ENCODE measurements at regions not wholly inside any gene's neighbourhood (a gene's known extent, or its start where the extent isn't known, plus 50 kb on each side); places are given as distances from the start of the nearest gene placed in this dataset.
A peak's percentile ranks its signal among the peaks of the same experiment; 100 is the strongest.

- no peak overlapping the region for H3K27ac Mint-ChIP-seq
- peaks cover 5 to 18% (median 9%) of the 10 kb centered on the region in 6 donors for H3K9me3 Mint-ChIP-seq
- H3K27me3 Mint-ChIP-seq (ENCODE audit: low read depth in 3 of 3), result peaks cover 0 to 2% (median 1%) of the 10 kb centered on the region in 3 donors
- H3K36me3 Mint-ChIP-seq, result peaks cover 0 to 7% (median 3%) of the 10 kb centered on the region in 3 donors
- DNase-seq, result no peak
- H3K4me1 Mint-ChIP-seq, result peaks cover 3 to 9% of the 10 kb centered on the region in 2 donors
- no peak overlapping the region for H3K4me3 Mint-ChIP-seq
Measured at GRCh38 chr4:123577225-123577906, 180.8 kb downstream of the SPRY1 start.

GRCh38 chr4:123578276-123579029 lies 181.9 kb downstream of the SPRY1 start:
- H3K4me1 Mint-ChIP-seq, result peaks cover 3 to 9% of the 10 kb centered on the region in 2 donors
- peaks cover 0 to 7% (median 3%) of the 10 kb centered on the region in 3 donors for H3K36me3 Mint-ChIP-seq
- H3K4me3 Mint-ChIP-seq, result no peak overlapping the region
- H3K9me3 Mint-ChIP-seq, result peaks cover 5 to 18% (median 9%) of the 10 kb centered on the region in 6 donors
- H3K27me3 Mint-ChIP-seq (ENCODE audit: low read depth in 3 of 3), result peaks cover 0 to 2% (median 1%) of the 10 kb centered on the region in 3 donors
- no peak overlapping the region for H3K27ac Mint-ChIP-seq
- no peak for DNase-seq

DNA sequence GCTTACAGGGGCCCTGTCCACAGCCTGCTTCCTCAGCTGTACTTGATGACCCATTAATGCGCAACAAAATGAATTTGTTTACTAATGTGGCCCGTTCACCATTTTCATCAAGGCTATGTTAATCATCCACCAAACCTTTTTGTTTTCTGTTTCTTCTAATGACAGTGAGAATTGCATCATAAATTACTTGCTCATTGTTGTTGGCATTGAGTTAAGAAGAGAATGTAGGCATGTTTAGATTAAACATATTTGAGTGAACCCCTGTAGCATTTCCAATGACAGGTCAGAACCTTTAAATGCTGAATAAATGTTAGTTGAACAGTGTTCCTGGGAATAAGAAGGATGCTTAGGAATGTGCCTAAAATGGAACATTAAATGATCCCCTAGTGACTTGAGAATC lies 183.4 kb downstream of the SPRY1 start:
- no peak for DNase-seq
- peaks cover 5 to 18% (median 9%) of the 10 kb centered on the region in 6 donors for H3K9me3 Mint-ChIP-seq
- H3K4me3 Mint-ChIP-seq, result no peak overlapping the region
- peaks cover 0 to 3% of the 10 kb centered on the region in 2 donors for H3K4me1 Mint-ChIP-seq
- no peak overlapping the region for H3K27ac Mint-ChIP-seq
- H3K27me3 Mint-ChIP-seq (ENCODE audit: low read depth in 3 of 3), result peaks cover 0 to 2% (median 1%) of the 10 kb centered on the region in 3 donors
- H3K36me3 Mint-ChIP-seq, result peaks cover under 1 to 7% (median 3%) of the 10 kb centered on the region in 3 donors

- Mint-ChIP-seq H3K4me3 (no peak overlapping the region), H3K36me3 (peaks cover 2 to 7% (median 3%) of the 10 kb centered on the region in 3 donors), H3K4me1 (no peaks in the 10 kb centered on the region), H3K9me3 (peaks cover 5 to 18% (median 9%) of the 10 kb centered on the region in 6 donors), H3K27me3 (ENCODE audit: low read depth in 3 of 3) (peaks cover 0 to 4% (median 1%) of the 10 kb centered on the region in 3 donors), H3K27ac (no peak overlapping the region)
- DNase-seq, result no peak
Measured at GRCh38 chr4:123580981-123581664, 184.5 kb downstream of the SPRY1 start.

- no peak overlapping the region for H3K4me3 Mint-ChIP-seq
- peaks cover 5 to 18% (median 9%) of the 10 kb centered on the region in 6 donors for H3K9me3 Mint-ChIP-seq
- H3K4me1 Mint-ChIP-seq, result no peaks in the 10 kb centered on the region
- H3K27ac Mint-ChIP-seq, result no peak overlapping the region
- DNase-seq, result no peak
- H3K27me3 Mint-ChIP-seq (ENCODE audit: low read depth in 3 of 3), result peaks cover 0 to 4% (median 0%) of the 10 kb centered on the region in 3 donors
- H3K36me3 Mint-ChIP-seq, result peaks cover 2 to 7% (median 3%) of the 10 kb centered on the region in 3 donors
Measured at GRCh38 chr4:123581802-123582201, 185.2 kb downstream of the SPRY1 start.

- Mint-ChIP-seq H3K9me3 (peaks cover 5 to 18% (median 9%) of the 10 kb centered on the region in 6 donors), H3K4me1 (peaks cover 4 to 8% of the 10 kb centered on the region in 2 donors), H3K4me3 (no peak overlapping the region), H3K27ac (no peak overlapping the region), H3K36me3 (peaks cover 2 to 7% (median 3%) of the 10 kb centered on the region in 3 donors), H3K27me3 (ENCODE audit: low read depth in 3 of 3) (peaks cover 0 to 4% (median 0%) of the 10 kb centered on the region in 3 donors)
- DNase-seq, result no peak
Measured at GRCh38 chr4:123583043-123583442, 186.4 kb downstream of the SPRY1 start.

- no peak for DNase-seq
- H3K9me3 Mint-ChIP-seq, result peaks cover 5 to 18% (median 9%) of the 10 kb centered on the region in 6 donors
- H3K4me1 Mint-ChIP-seq, result peaks cover 14 to 27% of the 10 kb centered on the region in 2 donors
- peaks cover 3 to 7% (median 7%) of the 10 kb centered on the region in 3 donors for H3K36me3 Mint-ChIP-seq
- peaks cover 0 to 4% (median 0%) of the 10 kb centered on the region in 3 donors for H3K27me3 Mint-ChIP-seq (ENCODE audit: low read depth in 3 of 3)
- H3K27ac Mint-ChIP-seq, result no peak overlapping the region
- H3K4me3 Mint-ChIP-seq, result no peak overlapping the region
Measured at GRCh38 chr4:123585111-123585510, 188.5 kb downstream of the SPRY1 start.

- Mint-ChIP-seq H3K4me1 (peaks cover 14 to 30% of the 10 kb centered on the region in 2 donors), H3K36me3 (peaks cover 0 to 7% (median 0%) of the 10 kb centered on the region in 3 donors), H3K4me3 (peak overlapping the region in 3 of 5 donors; percentile 34 to 50 (median 42)), H3K27ac (peak overlapping the region in 3 of 6 donors; percentile 33 to 58 (median 47)), H3K9me3 (no peaks in the 10 kb centered on the region), H3K27me3 (ENCODE audit: low read depth in 3 of 3) (peaks cover 0 to 2% (median 0%) of the 10 kb centered on the region in 3 donors)
- no peak for DNase-seq
Measured at GRCh38 chr4:123587983-123588494, 191.4 kb downstream of the SPRY1 start.

DNA sequence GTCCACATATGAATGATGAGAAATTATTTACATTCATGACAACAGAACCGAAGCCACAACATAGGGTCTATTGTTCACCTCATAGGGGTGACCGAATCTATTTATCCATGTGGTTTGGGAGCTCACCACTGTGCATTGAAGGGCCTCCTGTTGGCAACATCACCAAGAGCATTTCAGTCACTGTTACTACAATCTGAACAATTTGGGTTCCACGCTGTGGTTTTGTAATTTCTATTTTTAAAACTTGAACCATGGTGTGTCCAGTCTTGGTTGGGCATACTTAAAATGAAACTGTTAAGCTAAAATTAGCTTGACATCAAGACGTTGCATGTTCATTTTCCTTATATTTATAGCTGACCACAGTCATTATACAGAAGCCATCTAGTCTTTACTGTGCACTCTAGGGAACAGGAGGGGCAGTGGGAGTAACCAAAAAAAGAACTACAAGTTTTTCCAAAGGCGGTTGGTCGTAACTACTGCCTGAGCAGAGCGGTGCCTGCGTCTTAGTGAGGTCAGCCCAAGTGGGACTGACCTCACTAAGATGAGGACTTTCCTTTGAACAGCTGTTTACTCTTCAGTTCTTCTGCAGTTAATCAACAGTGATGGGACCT lies 192.1 kb downstream of the SPRY1 start:
- H3K4me3 Mint-ChIP-seq, result peak overlapping the region in 3 of 5 donors; percentile 34 to 50 (median 42)

GRCh38 chr4:123589301-123589700 lies 192.7 kb downstream of the SPRY1 start:
- Mint-ChIP-seq H3K36me3 (peaks cover 0 to 7% (median 0%) of the 10 kb centered on the region in 3 donors), H3K9me3 (no peaks in the 10 kb centered on the region), H3K4me1 (peaks cover 16 to 39% of the 10 kb centered on the region in 2 donors), H3K27me3 (ENCODE audit: low read depth in 3 of 3) (peaks cover 0 to 2% (median 0%) of the 10 kb centered on the region in 3 donors), H3K27ac (peak overlapping the region in 1 of 6 donors; percentile 17), H3K4me3 (peak overlapping the region in 1 of 5 donors; percentile 34)
- no peak for DNase-seq

More for the DNA sequence above, 192.1 kb downstream of the SPRY1 start:
- DNase-seq, result no peak
- Mint-ChIP-seq H3K27ac (peak overlapping the region in 2 of 6 donors; percentile 17 to 58), H3K4me1 (peaks cover 16 to 37% of the 10 kb centered on the region in 2 donors), H3K9me3 (no peaks in the 10 kb centered on the region), H3K36me3 (peaks cover 0 to 7% (median 0%) of the 10 kb centered on the region in 3 donors), H3K27me3 (ENCODE audit: low read depth in 3 of 3) (peaks cover 0 to 2% (median 0%) of the 10 kb centered on the region in 3 donors)

GRCh38 chr4:123591875-123592274 lies 195.3 kb downstream of the SPRY1 start:
- H3K27ac Mint-ChIP-seq, result no peak overlapping the region
- no peaks in the 10 kb centered on the region for H3K9me3 Mint-ChIP-seq
- H3K4me1 Mint-ChIP-seq, result peaks cover 16 to 39% of the 10 kb centered on the region in 2 donors
- no peak overlapping the region for H3K4me3 Mint-ChIP-seq
- no peaks in the 10 kb centered on the region for H3K27me3 Mint-ChIP-seq (ENCODE audit: low read depth in 3 of 3)
- DNase-seq, result no peak
- peaks cover 0 to 5% (median 0%) of the 10 kb centered on the region in 3 donors for H3K36me3 Mint-ChIP-seq

DNA sequence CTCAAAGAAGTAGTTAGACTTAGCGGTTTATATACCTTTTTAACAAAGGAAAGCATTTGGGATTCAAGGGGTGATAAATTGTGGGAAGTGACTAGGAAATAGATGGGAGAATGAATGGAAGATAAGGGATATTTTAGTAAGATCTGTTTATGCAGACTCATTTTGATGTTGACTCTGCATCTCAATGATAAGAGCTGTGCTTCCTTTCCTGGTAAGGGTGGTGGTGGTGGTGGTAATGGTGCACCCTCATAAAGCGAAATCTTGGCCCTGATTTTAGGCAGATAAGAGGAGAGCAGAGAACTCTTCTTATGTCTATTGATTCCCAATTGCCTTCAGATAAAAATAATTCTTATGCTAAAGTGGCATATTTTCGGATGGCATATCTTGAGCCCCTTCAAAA lies 197.1 kb downstream of the SPRY1 start:
- H3K27ac Mint-ChIP-seq, result no peak overlapping the region
- DNase-seq, result no peak

DNA sequence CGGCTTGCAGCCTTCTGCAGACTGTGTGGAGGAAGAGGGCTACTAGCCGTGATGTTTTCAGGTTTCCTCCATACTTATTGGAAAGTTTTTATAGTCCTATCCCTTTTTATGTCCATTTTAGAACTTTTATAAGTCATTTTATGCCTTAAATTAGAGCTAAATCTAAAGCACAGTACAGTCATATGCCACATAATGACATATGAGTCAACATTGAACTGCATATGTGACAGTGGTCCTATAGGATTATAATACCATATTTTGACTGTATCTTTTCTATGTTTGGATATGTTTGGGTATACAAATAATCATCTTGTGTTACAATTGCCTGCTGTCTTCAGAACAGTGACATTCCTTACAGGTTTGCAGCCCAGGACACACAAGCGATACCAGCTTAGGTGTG lies 200.2 kb downstream of the SPRY1 start:
- peaks cover 0 to 4% (median 2%) of the 10 kb centered on the region in 3 donors for H3K27me3 Mint-ChIP-seq (ENCODE audit: low read depth in 3 of 3)
- no peak overlapping the region for H3K27ac Mint-ChIP-seq
- peaks cover 31 to 50% of the 10 kb centered on the region in 2 donors for H3K4me1 Mint-ChIP-seq
- peaks cover 0 to 4% (median 0%) of the 10 kb centered on the region in 3 donors for H3K36me3 Mint-ChIP-seq
- no peak overlapping the region for H3K4me3 Mint-ChIP-seq
- no peaks in the 10 kb centered on the region for H3K9me3 Mint-ChIP-seq
- no peak for DNase-seq

More for the DNA sequence above, 197.1 kb downstream of the SPRY1 start:
- Mint-ChIP-seq H3K27me3 (ENCODE audit: low read depth in 3 of 3) (no peaks in the 10 kb centered on the region), H3K36me3 (peaks cover 0 to 5% (median 4%) of the 10 kb centered on the region in 3 donors), H3K9me3 (no peaks in the 10 kb centered on the region), H3K4me3 (no peak overlapping the region), H3K4me1 (peaks cover 9 to 31% of the 10 kb centered on the region in 2 donors)

Data from immature natural killer cell (primary cell).